Tongue (tissue), 1 donor: ENCODE measurements at regions not wholly inside any gene's neighbourhood (a gene's known extent, or its start where the extent isn't known, plus 50 kb on each side); places are given as distances from the start of the nearest gene placed in this dataset.
"Not testable (repeated sequence)": the region's sequence is repeated elsewhere in the genome, so short reads cannot be mapped to it uniquely, and the experiment has no call there.

Source experiments
- DNase-seq: peaks from one replicate; pipeline ENCODE4 v3.0.0-alpha.2; 2015

- DNase-seq, result no peak
Measured at GRCh38 chrX:112577146-112577545, 102.6 kb downstream of the LHFPL1 start.

- DNase-seq, result no peak
Measured at GRCh38 chrX:112571388-112571787, 108.3 kb downstream of the LHFPL1 start.

DNA sequence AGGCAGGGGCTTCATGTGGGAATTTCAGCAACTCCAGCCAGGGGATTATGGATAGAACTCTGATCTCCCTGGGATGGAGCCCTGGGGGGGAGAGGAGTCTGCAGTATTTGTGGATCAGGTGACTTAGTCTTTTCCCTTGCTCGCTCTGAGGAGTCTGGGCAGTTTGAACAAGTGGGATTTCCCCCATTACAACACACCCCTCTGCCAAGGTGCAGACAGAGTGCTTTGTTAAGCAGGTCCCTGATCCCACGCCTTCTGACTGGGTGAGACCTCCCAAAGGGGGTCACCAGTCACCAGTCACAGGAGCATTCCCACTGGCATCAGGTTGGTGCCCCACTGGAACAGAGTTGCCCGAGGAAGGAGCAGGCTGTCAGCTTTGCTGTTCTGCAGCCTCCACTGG lies 123.9 kb downstream of the LHFPL1 start:
- DNase-seq, result no peak

DNA sequence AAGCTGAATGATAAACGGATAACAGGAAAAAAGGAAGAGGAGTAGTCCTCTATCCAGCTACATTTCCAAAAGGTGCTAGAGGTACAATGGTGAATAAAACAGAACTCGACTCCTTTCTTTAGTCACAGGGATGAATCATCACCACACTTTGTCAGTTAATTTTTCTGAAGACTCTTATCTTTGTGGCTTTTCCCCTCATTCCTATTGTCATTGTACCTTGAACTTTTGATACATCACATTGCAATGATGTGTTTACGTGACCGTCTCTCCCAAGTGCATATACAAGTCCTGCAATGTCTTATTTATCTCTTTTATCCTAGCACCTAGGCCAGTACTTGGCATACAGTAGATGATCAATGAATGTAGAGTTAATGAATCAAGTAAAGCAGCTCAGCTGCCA lies 134.7 kb downstream of the LHFPL1 start:
- DNase-seq, result no peak

GRCh38 chrX:112536544-112536943 lies 143.2 kb downstream of the LHFPL1 start:
- DNase-seq, result no peak

DNA sequence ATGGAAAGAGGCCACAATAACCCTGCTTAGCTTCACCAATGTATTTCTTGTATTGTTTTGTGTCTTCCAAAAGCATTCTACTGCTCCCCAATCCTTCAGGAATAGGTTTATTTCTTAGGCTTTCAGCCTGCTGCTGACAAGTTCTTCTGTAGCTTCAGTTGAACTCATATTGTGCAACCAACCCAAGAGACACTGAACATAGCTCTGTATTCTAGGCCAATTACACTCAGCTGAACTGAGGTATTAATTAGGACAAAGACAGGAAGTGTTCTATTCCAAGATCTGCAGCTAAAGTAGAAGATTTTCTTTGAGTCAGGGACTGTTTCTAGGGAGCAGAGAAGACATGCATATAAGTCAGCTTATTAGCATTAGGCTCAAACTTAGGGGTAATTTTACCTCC lies 151.8 kb downstream of the LHFPL1 start:
- DNase-seq, result peak; percentile 5

GRCh38 chrX:112521676-112522075 lies 158.1 kb downstream of the LHFPL1 start:
- no peak for DNase-seq

DNA sequence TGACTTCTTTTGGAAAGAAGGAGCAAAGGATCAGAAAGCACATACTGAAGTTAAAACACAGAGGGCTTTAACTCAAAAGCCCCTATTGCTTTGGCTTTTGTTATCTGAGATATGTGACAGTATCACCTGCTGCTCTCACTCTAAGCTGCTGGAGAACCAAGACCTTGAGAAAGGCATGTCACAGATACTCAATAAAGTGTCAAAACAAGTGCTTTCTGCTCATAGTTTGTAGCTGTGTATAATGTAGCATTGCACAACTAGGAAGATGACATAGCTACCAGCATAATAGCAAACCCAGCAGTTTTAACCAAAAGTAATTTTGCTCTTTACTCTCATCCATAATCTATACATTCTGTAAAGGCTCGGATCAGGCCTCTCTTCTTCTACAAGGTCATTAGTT lies 159.6 kb downstream of the LHFPL1 start:
- no peak for DNase-seq

DNA sequence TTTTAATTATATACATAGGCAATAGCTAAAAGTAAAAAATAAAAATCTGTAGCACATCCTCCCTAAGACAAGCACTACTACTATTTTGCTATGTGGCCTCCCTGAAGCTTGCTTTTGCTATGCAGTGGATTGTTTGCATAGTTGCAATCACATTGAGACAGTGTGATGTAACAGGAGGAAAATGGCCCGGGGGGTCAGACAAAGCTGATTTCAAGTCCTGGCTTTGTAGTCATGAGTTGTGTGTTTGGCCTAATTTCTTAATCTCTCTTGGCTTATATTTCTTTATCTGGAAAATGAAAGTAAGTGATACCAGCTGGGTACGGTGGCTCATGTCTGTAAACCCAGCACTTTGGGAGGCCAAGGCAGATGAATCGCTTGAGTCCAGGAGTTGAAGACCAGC lies 166.6 kb downstream of the LHFPL1 start:
- DNase-seq, result no peak

- DNase-seq, result no peak
Measured at GRCh38 chrX:112512509-112512908, 167.2 kb downstream of the LHFPL1 start.

DNA sequence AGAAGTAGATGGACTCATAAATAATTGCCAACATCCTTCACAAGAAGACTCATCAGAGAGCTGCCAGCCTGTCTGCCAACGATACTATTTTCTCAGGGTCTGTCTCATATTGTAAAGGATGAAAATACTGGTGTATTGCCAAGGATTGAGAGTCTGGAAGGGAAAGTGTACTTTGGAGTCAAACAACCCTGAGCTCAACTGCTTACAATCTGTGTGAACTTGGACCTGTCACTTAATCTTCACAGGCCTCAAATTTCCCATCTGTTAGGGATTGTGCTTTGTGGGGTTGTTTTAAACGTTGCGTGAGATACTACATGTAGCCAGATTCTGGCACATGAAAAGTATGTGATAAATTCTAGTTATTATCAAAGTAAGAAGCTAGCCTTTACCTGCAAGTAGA lies 169.1 kb downstream of the LHFPL1 start:
- no peak for DNase-seq

DNA sequence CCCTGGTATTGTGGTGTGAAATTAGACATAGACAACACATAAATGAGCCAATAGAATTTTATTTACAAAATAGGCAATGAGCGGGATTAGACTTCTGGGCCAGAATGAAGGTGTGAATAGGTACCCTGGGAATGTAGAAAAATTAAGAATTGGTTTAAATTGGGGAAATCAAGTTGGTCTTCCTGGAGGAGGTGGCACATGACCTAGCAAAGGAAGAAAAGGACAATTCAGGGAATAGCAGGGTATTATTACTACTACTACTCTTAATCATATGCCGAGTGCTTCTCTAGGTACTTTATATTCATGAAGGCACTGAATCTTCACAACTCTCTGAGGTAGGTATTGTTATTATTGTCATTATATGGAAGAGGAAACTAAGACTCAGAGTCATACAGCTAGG lies 202.1 kb downstream of the LHFPL1 start:
- DNase-seq, result no peak

- no peak for DNase-seq
Measured at GRCh38 chrX:112473654-112474053, 206.1 kb downstream of the LHFPL1 start.

GRCh38 chrX:112470551-112470950 lies 209.2 kb downstream of the LHFPL1 start:
- no peak for DNase-seq

DNA sequence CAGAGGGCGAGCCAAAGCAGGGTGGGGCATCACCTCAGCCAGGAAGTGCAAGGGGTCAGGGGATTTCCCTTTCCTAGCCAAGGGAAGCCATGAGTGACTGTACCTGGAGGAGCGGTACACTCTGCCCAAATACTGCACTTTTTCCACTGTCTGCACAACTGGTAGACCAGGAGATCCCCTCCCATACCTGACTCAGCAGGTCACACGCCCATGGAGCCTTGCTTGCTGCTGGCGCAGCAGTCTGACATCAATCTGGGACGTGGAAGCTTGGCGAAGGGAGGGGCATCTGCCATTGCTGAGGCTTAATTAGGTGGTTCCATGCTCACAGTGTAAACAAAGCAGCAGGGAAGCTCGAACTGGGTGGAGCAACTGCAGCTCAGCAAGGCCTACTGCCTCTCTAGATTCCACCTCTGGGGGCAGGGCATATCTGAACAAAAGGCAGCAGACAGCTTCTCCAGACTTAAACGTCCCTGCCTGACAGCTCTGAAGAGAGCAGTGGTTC lies 217.7 kb downstream of the LHFPL1 start:
- DNase-seq, result not testable (repeated sequence)

GRCh38 chrX:112457788-112458187 lies 221.9 kb downstream of the LHFPL1 start:
- no peak for DNase-seq

GRCh38 chrX:112450810-112451209 lies 228.9 kb downstream of the LHFPL1 start:
- no peak for DNase-seq

DNA sequence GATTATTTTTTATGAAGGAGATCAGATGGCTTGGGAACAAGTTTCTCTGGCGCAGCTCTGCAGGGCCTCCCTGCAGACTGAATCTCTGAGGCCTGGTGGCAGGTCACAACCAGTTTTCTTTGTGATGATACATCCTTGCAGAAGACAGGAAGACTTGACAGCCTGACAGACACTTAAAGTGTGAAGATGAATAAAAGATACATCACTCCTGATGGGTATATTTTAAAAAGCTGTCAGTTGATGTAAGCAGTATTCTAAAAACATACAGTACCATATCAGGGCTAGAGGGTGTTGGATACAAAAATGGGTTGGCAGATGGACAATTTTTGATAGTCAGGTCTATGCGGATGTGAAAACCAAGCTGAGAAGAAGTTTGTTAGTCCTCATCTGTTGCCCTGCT lies 239.5 kb downstream of the LHFPL1 start:
- no peak for DNase-seq

DNA sequence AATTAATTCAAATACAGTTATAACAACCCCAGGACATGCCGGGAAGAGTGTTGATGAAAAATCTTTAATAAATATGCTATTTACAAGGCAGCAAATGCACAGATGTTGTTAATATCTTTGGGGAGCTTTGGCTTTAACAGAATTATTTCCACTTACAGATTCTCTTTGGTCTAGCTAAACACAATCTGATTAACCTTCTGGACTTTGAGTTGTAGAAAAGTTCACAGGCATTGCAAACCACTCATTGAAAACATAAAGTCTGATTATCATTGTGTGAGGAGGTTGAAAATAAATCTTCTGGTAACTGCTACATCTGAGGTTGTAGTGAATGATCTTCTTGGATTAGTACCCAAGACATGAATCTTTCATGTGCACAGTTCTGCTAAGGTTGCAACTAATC lies 255.6 kb downstream of the LHFPL1 start:
- DNase-seq, result no peak

GRCh38 chrX:112391313-112391712 lies 288.4 kb downstream of the LHFPL1 start:
- DNase-seq, result no peak

DNA sequence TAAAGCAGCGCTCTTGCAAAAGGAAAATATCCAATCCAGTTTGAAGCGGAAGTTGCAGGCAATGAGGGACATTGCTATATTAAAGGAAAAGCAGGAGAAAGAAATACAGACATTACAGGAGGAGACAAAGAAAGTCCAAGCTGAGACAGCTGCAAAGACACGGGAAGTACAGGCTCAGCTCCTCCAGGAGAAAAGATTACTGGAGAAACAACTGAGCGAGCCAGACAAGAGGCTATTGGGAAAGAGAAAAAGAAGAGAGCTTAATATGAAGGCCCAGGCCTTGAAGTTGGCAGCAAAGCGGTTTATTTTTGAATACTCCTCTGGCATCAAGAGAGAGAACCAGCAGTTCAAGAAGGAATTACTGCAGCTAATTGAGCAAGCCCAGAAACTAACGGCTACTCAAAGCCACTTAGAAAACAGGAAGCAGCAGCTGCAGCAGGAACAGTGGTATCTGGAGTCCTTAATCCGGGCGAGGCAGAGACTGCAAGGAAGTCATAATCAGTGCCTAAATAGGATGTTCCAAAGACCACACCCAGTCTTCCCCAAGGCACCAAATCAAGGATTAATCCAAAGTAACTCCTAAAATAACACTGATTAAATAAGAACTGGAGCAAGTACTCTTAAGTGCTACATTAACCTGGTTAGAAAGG lies 298.0 kb downstream of the LHFPL1 start:
- peak; percentile 2 for DNase-seq

DNA sequence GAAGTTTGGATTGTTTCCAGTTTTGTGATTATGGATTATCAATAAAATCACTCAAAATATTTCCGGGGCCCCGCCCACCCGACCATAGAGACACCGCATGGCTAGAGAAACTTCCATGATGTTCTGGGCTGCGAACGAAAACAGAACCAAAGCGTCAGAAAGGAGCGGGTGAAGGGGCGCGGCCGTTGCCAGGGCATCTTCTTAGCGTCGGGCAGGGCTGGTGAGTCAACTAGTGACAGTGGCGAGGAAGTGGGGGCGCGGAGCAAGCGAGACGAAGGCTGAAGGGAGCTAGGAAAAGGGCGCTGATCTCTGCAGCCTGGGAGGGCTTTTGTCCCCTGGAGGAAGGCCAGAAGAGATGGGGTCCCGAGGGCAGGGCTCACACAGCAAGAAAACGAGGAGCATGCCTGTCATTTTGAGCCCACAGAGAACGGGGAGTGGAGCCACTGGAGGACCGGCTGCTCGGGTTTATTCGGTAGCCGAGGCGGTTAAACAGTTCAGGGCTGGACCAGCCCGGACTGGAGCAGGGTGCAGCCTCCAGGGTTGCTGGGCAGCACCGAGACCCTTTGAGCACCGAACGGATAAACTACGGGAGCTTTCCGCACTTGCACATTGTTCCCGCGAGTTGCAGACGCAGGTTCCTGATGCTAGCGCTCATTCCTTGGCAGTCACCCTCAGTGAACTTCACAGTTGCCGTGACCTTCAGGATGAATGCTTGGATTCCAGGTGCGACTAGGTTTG lies 298.1 kb upstream of the TRPC5 start:
- DNase-seq, result no peak

GRCh38 chrX:112377481-112377880 lies 294.9 kb upstream of the TRPC5 start:
- no peak for DNase-seq

- peak; percentile 0 for DNase-seq
Measured at GRCh38 chrX:112368371-112368770, 285.8 kb upstream of the TRPC5 start.
